A549 (cell line): ENCODE measurements at regions not wholly inside any gene's neighbourhood (a gene's known extent, or its start where the extent isn't known, plus 50 kb on each side); places are given as distances from the start of the nearest gene placed in this dataset.

ENCODE experiments used
- CTCF ChIP-seq: fragments of >200 bp; sonication (Bioruptor Twin); formaldehyde crosslinking; IDR thresholded peaks from 3 replicates; pipeline ENCODE4 v1.5.1; 2016
- HOXA7 ChIP-seq: fragments of 250-450 bp; sonication (Bioruptor Pico); IDR thresholded peaks from 2 replicates; pipeline ENCODE4 v1.5.0; 2020; ENCODE audit warnings: mild to moderate bottlenecking, moderate library complexity
- MAFK ChIP-seq: fragments of 450-650 bp; IDR thresholded peaks from 2 replicates; pipeline ENCODE4 v1.6.1; 2014; ENCODE audit not compliant: partially characterized antibody
- PBX3 ChIP-seq: IDR thresholded peaks from 2 replicates; pipeline ENCODE4 v1.6.1; 2012
- RAD21 ChIP-seq, 2 experiments: fragments of >200 bp in 1 of 2; sonication (Bioruptor Twin) in 1 of 2; formaldehyde crosslinking in 1 of 2; IDR thresholded peaks in 1 of 2; conservative IDR thresholded peaks in 1 of 2; 2 replicates in 1 of 2; 3 replicates in 1 of 2; pipeline ENCODE4 v1.6.1; 2012 to 2018; ENCODE audit warnings: inconsistent platforms in 1 of 2
- RCOR1 ChIP-seq: fragments of 150-350 bp; IDR thresholded peaks from 2 replicates; pipeline ENCODE4 v1.6.1; 2014; ENCODE audit warnings: antibody characterized with exemption, low read length, low read depth

DNA sequence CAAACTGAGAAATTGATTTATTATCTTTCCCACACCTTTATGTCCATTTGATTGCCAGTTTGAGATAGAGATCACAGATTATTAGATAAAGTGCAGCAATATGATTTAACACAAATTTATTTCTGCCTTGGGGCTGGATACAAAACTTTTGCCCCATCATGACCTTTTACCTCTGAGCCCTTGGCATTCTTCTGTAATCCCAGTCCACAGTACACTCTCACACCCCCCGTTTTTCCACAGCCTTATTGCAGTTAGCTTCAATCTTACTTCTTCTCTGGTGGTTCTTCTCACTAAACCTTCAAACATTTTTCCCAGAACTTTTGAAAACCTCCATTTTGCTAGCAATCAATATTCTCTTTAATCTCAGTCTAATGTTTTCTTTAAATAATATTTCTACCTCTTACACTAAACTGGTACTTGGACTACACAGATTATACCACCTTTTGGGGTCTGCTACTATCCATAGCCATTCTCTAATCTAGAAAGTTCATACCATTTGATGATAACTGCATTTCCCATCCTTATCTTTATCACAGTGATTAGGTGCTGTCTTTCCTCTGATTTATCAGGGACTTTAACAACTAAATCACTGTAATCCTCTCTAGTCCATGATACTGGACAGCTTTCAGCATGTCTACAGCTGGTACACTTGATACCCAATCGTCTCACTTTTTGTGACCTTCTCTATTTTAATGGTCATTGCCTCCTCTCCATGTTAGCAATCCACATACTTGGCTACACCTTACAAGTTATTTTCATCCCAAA lies 186.7 kb upstream of the PDE3A start:
- TF ChIP-seq CTCF = no peak
- TF ChIP-seq MAFK = no peak
- no peak for TF ChIP-seq RAD21 (conservative IDR thresholded peaks at IDR 0.05 in 1 of 2, IDR thresholded peaks at IDR 0.05 in 1 of 2)
- TF ChIP-seq PBX3 = no peak
- no peak for TF ChIP-seq RCOR1
- TF ChIP-seq HOXA7 (CRISPR knock-in tag) = no peak
